Heart left ventricle (tissue), 13 donors: ENCODE measurements at regions not wholly inside any gene's neighbourhood (a gene's known extent, or its start where the extent isn't known, plus 50 kb on each side); places are given as distances from the start of the nearest gene placed in this dataset.

Source experiments
- POLR2A ChIP-seq, 2 donors: fragments of 450-650 bp; IDR thresholded peaks; one replicate each; pipeline ENCODE4 v1.6.1; 2017; ENCODE audit warnings: antibody characterized with exemption in 2 of 2, mild to moderate bottlenecking in 2 of 2, moderate library complexity in 2 of 2
- TF ChIP-seq, protein P1 (sequence below), 12 donors: fragments of 200-600 bp; sonication (generic) in 4 of 12; IDR thresholded peaks; one replicate each; pipeline versions ENCODE4 v1.5.0 to v1.8.0; 2018 to 2022; ENCODE audit warnings: antibody characterized with exemption in 12 of 12, mild to moderate bottlenecking in 5 of 12
- donor health status: ischemic (EF 13 %, LVEDD 7.1; RV severe dilation, severe dysfunction).
- donor health status: DM: no; HTN: yes; CAD: no.
- donor health status: DM: no; HTN: no; CAD: no.
- donor health status: ischemic (EF 25% LVEDD 6.9; RV normal size, moderate dysfunction).
- donor health status: ischemic (EF 25% LVEDD 5.7; RV mildly dilated, moderate dysfunction).
- donor health status: ischemic (EF 35%, LVEDD 5.7; RV mildly dilated, moderate dysfunction).
- donor health status: nonischemic (EF 11% LVEDD 7.7; RV severe dilation, severe dysfunction).
- donor health status: DM: yes; HTN: yes; CAD: no.
- donor health status: PGD.
- donor health status: ischemic (EF 29% LVEDD 5.4; RV normal size, mild dysfunction).
- donor health status: nonischemic (EF 23%, LVEDD 6.1; RV moderate dilation, normal function).

DNA sequence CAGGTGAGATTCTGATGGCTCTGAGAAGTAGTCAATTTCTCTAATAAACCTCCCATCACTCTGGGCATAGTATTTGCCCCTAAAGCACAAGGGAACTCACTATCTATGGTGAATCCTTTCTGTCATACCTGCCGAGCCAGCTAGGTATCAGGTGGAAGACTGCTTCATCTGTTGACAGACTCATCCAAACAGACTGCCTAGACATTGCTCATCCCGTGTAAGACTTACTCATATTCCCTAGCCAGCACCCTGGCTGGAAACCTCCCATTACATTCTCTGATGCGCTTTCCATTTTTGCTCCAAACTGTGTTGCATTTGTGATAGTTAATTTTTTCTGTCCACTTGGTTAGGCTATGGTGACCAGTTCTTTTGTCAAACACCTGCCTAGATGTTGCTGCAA lies 595.9 kb downstream of the DNAH5 start:
- TF ChIP-seq, protein P1, sequence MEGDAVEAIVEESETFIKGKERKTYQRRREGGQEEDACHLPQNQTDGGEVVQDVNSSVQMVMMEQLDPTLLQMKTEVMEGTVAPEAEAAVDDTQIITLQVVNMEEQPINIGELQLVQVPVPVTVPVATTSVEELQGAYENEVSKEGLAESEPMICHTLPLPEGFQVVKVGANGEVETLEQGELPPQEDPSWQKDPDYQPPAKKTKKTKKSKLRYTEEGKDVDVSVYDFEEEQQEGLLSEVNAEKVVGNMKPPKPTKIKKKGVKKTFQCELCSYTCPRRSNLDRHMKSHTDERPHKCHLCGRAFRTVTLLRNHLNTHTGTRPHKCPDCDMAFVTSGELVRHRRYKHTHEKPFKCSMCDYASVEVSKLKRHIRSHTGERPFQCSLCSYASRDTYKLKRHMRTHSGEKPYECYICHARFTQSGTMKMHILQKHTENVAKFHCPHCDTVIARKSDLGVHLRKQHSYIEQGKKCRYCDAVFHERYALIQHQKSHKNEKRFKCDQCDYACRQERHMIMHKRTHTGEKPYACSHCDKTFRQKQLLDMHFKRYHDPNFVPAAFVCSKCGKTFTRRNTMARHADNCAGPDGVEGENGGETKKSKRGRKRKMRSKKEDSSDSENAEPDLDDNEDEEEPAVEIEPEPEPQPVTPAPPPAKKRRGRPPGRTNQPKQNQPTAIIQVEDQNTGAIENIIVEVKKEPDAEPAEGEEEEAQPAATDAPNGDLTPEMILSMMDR (IDR thresholded peaks at IDR 0.05) = no peak
- no peak for TF ChIP-seq POLR2A (IDR thresholded peaks at IDR 0.05)
